ENCODE measurements at regions not wholly inside any gene's neighbourhood (a gene's known extent, or its start where the extent isn't known, plus 50 kb on each side); places are given as distances from the start of the nearest gene placed in this dataset.

DNA sequence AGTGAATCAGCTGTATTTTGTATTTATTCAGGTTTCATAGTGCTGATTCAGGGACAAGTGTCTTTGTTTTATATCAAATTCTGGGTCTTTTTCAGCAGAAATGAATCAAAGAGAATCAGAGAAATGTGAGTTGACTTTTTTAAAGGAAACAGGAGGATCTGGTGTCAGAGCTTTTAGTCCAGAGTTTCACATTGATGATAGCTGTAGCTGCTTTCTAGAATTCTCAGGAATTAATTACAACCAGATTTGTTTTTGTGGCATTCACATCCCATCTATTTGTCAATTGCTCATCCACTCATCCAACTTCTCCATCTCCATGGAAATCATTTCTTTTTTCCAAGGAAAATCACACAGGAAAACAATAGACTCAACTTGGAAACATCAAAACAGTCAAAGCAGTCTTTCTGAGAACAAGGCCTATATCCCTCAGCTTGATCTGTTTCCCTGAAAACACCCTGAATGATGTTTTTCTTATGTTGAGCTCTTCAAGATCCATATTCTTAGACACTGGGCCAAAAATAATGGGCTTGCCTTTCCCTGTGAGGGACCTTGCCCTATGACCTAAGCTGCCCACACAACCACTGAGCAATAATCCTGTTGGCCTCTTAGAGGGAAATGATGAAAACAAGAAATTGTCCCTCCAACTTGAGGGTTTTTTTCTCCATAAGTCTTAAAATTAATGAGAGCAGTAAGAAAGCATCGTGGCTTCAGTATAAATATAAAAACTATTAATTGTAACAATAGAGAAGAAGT lies 249.5 kb upstream of the FN1 start:
- no peak for DNase-seq (ENCODE audit: low spot score)

DNA sequence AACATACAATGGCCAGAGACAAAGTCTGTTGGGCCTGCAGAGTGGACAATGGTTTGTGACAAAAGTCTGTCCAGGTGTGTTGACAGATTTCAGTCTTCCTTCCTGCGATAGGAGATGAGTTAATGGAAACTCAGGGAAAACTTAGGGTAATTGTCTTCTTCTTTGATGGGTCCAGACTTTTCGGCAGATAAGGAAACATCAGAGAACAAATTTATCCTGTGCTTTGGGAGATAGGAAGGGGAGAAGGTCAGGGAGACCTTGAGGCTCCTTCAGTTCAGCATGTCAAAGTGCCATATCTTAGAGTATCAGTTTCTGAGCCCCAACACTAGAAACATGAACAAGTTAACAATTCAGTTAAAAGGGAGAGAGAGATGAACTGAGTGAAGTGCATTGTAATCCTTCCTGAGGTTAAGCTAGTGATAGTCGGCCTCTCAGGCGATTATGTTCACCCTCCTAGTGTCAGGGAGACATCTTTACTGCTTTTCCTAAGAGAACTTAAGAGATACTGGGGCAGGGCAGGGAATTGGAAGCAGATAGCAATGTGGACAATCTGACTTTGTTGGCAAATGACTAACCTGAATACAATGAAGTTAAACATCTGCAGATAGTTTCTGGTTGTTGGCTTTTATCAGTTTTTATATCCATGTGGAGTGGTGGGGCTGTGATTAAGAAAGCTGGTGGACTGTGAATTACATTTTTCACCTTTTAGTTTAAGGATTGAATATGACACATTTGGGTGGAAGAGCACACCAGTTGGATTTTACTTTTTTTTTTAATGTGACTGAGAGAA lies 248.8 kb upstream of the FN1 start:
- no peak for DNase-seq (ENCODE audit: low spot score)

- no peak for DNase-seq (ENCODE audit: low spot score)
Measured at GRCh38 chr2:215683295-215683694, 247.4 kb upstream of the FN1 start.

DNA sequence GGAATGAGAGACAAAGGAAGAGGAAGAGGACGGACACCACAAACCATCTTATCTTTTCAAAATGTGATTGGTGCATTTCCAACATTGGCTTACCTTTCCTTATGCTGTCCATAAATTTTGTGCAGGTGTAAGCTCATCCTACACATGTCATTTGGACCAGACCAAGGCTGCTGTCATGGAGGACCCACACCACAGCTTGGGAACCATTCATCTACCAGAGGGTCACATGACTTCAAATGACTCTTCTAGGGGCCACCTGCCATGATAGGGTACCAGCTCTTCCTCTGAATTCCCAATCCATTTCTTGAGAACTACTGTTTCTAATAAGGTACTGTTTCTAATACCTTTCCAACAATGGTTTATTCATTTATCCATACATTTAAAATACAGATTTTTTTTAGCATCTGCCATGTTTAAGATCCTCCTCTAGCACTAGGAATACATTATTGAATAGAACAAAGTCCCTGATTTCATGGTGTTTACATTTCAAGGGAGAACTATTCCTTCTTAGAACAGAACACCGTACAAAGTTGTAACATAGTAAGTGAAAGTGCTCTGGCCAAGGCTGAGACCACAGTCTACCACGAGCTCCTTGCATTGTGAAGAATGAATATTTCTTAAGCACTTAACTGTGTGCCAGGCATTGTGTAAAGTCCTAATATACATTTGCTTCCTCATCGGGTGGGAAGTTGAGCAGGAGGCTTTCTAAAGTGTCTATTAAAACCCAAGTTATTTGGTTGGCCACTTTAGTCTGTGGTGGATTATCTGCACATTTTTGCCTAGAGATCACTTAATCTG lies 246.1 kb upstream of the FN1 start:
- no peak for DNase-seq (ENCODE audit: low spot score)

DNA sequence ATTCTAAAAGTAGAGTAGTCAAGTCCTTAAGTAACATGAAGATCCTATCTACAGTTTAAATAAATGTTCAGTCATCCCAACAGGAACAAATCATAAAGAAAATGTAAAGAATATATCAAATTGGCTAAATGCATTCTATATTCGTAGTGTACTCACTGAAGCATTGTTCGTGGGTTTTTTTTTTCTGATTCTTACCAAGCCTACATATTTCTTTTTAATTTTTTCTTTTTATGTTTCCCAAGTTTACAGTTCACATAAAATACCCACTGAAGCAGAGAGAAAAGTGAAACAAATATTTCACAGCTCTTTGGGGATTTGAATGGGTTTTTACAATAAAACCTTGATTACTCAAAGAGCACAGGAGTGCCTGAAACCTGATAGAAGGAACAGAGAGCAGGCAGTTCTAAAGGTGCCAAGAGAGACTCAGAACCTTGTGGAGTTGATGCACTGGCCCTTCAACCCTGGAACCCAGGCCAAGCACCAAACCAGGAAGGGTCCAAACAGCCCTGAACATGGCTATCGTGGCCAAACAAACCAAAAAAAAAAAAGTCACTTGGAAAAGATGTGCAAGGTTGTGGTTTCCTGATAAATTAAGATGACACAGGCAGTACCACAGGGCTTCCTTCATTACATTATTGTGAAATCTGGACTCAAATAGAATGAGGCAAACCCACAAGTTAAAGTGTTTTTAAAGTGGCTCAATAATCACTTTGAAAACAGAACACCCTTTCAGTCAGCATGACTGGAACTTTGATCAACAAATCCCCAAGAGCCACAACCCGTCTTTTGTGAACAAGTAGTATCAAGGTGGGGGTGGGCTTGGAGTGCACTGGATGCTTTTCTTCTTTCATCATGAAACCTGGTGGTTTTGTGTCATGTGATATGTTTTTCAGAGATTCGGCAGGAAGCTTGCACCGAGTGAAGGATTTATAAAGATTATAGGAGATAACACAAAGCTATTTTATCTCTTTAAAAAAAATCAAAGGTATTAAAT lies 245.0 kb upstream of the FN1 start:
- peak; percentile 46 for DNase-seq (ENCODE audit: low spot score)

GRCh38 chr2:215678094-215678493 lies 242.2 kb upstream of the FN1 start:
- DNase-seq (ENCODE audit: low spot score), result no peak

- no peak for DNase-seq (ENCODE audit: low spot score)
Measured at GRCh38 chr2:215677481-215677880, 241.6 kb upstream of the FN1 start.

DNA sequence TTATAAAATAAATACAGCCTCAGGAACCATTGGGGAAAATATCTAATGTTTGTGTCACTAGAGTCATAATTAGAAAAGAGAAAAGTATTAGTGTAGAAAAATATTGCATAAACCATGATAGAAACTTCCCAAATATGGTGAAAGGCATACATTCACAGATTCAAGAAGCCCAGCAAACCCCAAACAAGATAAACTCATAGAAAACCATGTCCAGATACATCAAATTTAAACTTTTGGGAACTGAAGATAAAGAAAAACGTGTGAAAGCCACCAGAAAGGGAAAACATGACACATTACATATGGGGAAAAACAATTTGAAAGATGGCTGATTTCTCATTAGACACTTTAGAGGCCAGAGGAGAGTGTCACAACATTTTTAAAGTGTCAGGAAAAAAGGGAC lies 236.5 kb upstream of the FN1 start:
- no peak for DNase-seq (ENCODE audit: low spot score)

GRCh38 chr2:215671691-215672090 lies 235.8 kb upstream of the FN1 start:
- no peak for DNase-seq (ENCODE audit: low spot score)

DNA sequence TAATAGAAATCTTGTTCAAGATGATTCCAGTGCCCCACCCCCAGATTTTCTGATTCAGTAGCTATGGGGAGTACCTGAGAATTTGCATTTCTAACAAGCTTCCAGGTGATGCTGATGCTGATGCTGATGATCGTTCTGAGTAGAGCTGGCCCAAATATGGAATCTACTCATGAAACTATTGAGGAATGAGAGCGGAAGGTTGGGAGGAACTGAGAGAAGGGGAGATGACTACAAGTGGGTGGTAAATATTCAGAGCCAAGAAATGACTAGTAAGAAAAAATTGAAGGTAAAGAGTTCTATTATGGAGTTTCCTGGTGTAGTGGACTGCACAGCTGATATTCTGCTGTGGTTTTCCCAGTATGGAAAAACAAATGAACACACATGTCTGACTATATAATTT lies 235.4 kb upstream of the FN1 start:
- no peak for DNase-seq (ENCODE audit: low spot score)

GRCh38 chr2:215670396-215670795 lies 234.5 kb upstream of the FN1 start:
- DNase-seq (ENCODE audit: low spot score), result no peak

DNA sequence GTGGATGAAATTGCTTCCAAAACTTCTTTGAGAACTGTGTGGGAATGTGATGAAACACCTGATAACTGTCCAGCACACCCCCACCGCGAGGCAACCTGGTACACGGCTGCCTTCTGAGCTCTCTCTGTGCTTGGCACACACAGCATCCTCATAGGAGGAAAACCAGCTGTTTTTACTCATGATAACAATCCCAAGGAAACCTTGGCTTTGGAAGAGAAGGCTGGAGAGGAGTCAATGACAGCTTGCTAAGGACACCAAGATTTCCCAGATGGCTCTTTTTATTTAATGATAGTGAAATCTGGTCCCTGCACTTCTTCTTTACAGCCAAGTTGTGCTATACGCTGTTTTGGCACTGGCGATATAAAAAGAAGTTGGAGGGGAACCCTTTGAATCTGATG lies 232.5 kb upstream of the FN1 start:
- DNase-seq (ENCODE audit: low spot score), result no peak

DNA sequence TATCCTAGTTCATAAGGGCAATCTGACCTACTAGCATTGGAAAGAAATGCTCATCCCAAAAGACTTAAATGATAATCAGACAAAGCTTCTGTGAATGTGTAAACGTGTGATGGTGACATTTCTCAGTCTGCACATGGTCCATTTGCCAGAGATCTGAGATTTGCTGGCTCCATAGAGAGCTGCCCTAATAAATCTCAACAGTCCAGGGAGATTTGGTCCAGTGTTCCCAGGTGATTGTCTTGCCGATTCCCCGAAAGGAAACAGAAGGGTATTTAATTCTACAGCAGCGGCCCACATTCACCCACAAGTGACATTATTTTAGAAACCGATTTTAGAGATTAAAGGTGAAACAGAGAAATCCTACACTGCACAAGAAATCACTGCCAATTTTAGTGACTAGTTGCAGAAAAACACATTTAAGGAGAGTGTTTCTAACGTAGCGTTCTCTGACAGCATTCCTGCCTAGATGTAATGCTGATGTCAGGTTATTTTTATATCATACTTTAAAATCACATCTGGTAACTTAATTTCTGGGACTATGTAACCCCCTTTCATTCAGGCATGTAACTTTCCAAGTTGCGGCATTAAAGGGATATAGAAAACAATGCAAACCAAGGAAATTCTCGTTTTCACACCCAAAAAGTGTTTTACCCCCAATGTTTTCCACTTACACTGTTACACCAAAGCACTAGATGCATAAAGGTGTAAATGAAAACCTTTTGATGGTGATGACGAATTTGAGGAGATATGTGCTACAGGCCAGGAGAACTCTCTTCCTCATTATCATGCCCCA lies 231.9 kb upstream of the FN1 start:
- DNase-seq (ENCODE audit: low spot score), result no peak

- DNase-seq (ENCODE audit: low spot score), result no peak
Measured at GRCh38 chr2:215664847-215665525, 229.1 kb upstream of the FN1 start.

DNA sequence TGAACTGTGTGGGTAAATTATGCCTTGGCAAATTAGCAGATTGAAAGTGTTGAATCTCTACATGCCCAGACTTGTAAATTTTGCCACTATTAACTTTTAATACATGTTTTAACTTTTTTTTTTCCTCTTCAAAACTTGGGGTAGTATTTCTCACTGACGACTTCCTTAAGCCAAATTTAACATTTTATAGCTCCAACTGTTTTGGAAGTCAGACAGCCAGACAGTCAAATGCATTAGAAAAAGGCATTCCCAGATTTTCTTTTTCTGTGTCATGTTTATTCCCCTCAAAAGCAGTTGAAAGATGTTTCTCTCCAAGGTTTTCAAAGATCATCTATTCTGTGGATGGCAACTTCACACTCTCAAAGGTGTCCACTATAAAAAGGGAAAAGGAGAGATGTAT lies 226.8 kb upstream of the FN1 start:
- no peak for DNase-seq (ENCODE audit: low spot score)

- DNase-seq (ENCODE audit: low spot score), result no peak
Measured at GRCh38 chr2:215660687-215661086, 224.8 kb upstream of the FN1 start.

DNA sequence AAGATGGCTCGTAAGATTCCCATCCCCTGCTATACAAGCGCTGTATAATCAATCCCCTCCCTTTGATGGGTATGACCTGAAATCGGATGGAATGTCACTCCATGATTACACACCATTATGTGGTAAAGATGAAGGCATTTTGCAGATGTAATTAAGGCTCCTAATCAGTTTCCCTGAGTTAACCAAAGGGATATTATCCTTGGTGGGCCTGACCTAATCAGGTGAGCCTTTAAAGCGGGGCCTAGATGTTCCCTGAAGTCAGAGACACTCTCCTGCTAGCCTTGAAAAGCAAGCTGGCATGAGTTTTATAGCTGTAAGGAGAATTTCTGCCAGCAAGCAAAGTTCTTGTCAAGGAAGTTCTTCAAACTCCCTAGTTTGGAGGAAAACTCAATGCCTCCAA lies 223.8 kb upstream of the FN1 start:
- no peak for DNase-seq (ENCODE audit: low spot score)

- DNase-seq (ENCODE audit: low spot score), result no peak
Measured at GRCh38 chr2:215658635-215659305, 222.9 kb upstream of the FN1 start.

GRCh38 chr2:215657844-215658243 lies 222.0 kb upstream of the FN1 start:
- no peak for DNase-seq (ENCODE audit: low spot score)
